HG03432 (cell line): ENCODE measurements at regions not wholly inside any gene's neighbourhood (a gene's known extent, or its start where the extent isn't known, plus 50 kb on each side); places are given as distances from the start of the nearest gene placed in this dataset.
"Not testable (repeated sequence)": the region's sequence is repeated elsewhere in the genome, so short reads cannot be mapped to it uniquely, and the experiment has no call there.

ENCODE experiments used
- ATAC-seq: cut with Tn5 transposase; IDR thresholded peaks from one replicate; pipeline ENCODE4 v1.9.1; 2021; ENCODE audit warnings: mild to moderate bottlenecking, moderate library complexity; ENCODE audit not compliant: unreplicated experiment

DNA sequence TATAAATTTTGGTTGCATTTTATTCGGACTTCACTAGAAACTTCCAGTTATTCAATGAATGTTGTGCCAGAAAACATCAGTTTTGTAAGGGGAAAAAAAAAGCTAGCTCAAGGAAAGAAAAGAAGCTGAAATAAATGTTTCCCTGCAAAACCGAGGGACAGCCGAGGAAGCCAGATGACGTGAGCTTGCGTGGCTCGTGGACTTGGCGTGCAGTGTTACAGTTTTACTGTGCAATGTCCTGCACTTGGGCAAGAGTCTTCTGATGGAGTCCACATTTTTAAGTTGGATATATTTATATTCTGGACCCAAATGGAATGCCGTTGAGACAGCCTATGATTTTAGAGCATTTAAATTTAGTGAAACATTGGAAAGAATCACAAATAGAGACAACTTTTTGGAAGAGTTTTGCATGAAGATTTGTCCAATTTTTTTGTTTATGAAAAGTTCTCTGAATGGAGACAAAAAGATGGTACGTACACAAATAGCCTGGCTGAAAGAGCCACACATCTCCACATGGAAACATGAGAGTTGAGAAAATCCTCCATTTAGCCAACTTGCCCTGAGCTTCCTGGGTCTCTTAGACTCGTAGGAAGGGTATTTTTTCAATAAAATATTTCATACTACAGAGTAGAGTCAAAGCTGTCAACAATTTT is 210.5 kb downstream of the BANP start:
- ATAC-seq, result not testable (repeated sequence)

DNA sequence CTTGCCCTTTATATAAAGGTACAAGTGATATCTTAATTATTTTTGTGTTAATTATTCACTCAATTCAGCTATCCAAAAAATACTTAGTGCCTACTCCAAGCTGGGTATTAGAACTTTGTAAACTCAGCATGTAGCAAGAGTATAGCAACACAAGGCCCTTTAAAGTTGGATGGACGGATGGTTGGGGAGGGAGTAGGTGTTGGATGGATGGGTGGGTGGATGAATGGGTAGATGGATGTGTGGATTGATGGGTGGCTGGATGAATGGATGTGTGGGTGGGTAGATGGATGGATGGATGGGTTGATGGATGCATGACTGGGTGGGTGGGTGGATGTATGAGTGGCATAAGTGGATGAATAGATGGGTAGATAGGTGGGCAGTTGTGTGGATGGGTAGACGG is 211.5 kb downstream of the BANP start:
- ATAC-seq, result not testable (repeated sequence)

DNA sequence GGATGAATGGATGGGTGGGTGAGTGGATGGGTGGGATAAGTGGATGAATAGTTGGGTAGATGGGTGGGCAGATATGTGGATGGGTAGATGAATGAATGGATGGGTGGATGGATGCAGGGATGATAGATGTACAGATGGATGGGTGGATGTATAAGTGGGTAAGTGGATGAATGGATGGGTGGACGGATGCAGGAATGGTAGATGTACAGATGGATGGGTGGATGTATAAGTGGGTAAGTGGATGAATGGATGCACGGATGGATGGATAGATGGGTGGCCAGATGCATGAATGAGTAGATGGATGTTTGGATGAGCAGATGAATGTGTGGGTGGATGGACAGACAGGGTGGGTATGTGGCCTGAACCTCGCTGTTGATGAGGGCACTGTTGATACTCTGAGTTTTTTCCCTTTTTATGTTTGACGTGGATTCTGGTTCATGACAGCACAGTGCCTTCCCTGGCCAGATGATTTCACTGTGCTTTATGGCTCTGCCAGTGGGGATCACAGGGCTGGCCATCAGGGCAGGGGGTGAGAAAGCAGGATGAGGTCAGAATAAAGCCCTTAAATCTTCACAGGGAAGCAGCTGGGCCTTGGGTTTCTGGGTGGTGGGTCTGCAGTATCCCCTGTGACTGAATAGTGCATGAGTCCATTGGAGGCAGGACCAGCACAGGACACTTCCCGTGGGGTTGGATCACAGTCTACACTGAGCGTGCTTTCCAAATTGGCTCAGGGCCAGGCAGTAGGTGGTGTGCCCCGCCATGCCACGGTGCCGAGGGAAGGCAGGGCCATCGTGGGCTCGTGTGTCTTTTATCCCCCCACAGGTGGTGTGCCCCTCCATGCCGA is 213.2 kb downstream of the BANP start:
- not testable (repeated sequence) for ATAC-seq

DNA sequence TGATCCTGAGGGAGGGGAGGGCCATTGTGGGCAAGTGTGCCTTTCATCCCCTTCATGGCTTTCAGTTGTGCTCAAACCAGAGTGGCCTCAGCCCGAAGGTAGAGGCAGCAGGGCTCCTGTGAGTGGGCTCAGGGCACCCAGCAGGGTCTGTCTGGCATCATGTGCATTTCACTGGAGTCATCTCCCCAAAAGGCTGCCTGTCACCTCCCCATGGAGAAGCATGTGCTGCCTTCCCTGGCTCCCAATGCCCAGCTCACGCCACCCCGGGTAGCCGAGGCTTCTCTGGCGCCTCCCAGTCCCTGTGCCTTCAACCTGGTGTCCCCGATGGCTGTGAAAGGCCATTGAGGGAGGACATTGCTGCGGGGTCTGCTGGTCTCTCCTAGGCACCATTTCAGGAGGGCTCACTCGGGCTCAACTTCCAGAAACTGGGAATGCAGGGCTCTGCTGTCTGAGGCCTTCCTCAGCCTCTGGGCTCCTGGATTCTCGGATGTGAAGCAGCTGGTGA is 213.9 kb downstream of the BANP start:
- not testable (repeated sequence) for ATAC-seq

DNA sequence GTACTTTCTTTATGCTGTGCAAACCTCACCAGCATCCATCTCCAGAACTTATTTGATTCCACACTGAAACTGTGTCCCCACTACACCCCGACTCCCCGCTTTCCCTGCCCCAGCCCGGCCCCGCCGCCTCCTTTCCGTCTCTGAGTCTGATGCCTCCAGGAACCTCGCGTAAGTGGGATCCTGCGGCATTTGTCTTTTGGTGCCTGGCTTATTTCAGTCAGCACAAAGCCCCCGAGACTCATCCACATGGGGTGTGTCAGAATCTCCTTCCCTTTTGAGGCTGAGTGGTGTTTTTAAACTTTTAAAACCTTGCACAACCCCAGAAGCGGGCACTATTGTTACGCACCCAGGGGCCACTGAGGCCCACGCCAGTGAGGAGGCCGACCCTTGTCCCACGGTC is 214.4 kb downstream of the BANP start:
- ATAC-seq, result not testable (repeated sequence)

DNA sequence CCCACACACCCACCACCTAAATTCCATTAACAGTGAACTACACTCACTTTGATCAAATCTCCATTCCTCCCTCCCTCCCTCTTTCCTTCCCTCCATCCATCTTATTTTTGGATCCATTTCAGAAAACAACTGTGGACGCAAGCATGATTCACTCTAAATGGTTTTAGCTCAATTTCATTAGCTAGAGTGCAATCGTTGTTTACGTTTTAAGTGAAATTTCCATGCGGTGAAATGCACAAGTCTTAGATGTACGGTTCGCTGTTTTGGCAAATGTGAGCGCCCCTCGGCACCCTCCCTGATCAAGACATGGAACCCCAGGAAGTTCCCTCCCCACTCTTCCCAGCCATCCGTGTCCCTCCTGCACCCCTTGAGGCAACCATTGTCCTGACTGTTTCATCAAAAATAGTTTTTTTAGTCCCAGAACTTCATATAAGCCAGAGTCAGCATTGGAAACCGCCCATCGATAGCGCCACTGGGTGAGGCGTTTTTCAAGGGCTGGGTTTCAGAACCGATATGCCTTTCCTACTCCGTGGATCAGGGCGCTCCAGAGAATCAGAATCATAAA is 215.1 kb downstream of the BANP start:
- not testable (repeated sequence) for ATAC-seq

DNA sequence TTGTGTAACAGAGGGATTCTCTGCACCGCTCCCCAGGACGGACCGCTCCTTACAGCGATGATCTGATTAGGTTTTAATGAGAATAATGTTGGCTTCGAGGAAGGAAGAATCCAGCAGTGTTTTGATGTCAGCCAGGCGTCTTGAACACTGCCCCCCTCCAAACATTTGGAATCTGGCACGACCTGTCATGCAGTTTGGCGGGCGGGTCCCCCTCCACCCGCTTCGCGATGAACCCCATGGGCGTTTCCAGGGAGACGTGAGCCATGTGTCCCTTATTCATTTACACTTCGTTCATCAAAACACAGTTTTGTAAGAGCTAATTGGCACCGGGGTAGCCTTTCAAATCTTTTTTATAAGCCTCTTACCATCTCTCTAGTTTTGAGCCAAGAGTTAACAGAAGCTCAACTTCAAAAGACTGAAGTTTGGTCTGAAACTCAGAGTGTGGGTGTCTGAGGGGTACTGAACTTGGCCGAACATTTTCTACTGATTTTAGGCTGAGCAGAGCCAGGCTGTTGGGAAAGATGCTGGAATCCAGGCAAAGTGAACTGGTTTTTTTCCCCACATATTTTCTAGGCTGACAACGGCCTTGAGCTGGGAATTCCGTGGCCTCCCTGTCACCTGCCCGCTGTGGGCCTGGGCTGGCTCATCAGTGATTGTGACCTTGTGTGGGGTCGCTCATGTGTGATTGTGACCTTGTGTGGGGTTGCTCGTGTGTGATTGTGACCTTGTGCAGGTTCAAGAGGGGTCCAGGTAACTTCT is 214.8 kb upstream of the ZNF469 start:
- ATAC-seq, result not testable (repeated sequence)

DNA sequence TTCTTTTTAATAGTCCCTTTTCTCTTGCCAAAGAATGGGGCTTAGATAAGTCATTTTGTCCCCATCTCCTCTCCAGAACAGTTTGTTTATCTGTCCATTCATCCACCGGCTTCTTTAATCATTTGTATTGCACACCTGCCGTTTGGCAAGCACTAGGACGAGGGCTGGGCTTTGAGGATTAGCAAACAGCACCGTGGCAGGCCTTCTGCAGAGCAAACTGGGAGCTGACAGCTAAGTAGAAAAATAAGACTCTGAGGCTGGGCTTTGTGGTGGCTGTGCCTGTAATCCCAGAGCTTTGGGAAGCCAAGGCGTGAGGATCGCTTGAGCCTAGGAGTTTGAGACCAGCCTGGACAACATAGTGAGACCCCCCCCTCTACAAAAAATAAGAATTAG is 214.2 kb upstream of the ZNF469 start:
- ATAC-seq, result not testable (repeated sequence)

DNA sequence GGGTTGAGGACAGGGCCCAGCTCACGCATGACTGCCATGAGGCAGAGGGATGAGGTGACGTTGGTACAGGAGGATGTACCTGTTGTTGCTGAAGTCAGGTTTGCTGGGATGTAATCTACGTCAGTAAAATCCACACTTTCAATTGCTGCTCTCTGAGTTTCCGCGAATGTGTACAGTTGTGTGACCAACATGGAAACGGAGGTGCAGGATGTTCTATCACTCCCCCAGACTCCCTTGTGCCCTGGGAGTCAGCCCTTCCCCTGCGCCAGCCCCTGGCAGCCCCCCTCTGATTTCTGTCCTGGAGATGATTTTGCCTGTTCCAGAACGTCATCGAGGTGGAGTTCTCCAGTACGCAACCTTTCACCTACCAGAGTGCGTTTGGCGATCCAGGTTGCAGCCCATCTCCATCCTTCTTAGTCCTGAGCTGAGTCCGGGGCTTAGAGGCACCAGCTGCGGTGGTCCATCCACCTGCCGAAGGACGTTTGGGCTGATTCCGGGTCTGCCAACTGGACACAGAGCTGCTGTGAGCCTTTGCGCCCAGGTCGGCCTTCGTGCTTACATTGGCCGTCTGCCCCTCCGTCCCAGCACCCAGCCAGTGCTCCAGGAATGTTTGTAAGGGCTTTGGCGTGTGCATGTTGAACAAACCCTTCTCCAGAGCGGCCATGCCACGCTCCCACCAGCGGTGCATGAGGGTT is 213.5 kb upstream of the ZNF469 start:
- ATAC-seq, result not testable (repeated sequence)

DNA sequence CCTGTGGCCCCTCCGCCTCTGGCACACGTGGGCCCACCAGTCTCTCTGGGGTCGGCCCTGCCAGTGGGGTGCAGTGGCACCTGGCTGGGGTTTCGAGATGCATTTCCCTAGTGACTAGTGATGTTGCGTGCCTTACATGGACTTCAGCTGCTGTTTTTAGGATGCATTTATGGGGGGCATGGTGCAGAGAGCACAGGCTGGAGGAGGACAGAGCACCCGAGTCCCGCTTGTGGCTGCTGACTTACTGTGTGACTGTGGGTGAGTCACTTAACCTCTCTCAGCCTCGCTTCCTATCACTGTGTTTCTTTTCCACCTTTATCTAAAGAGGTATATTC is 213.0 kb upstream of the ZNF469 start:
- not testable (repeated sequence) for ATAC-seq

DNA sequence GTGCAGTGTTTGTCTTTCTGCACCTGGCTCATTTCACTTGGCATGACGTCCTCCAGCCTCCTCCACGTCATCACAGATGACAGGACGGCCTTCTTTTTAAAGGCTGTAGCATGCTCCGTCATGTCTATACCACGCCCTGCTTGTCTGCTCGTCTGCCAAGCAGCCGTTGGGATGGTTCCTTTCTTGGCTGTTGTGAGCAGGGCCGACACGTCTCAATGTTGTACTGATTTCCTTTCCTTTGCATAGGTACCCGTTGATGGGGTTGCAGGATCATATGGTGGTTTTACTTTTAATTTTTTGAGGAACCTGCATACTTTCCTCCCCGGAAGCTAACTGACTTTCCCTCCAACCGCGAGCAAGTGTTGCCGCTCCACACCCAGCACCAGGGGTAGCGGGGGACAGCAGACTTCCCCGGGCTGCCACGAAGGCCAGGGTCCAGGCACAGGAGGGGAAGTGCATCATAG is 212.2 kb upstream of the ZNF469 start:
- ATAC-seq, result no peak

DNA sequence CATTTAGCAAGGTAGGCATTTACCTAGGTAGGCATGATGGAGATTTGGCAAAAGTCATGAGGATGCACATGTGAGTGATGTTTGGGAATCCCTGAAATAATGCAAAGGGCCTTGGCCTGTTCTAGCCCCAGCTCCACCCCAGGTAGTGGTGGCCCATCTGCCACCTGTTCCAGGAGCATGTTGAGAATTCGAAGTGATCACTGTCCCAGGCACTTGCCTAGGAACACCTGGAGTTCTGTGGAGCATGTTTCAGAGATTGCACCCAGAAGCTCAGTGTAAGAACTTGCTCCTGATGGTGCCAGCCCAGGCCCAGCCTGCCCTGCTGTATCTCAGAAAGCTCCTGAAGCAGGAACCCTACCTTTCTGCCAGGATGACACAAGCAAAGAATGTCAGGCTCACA is 211.6 kb upstream of the ZNF469 start:
- not testable (repeated sequence) for ATAC-seq

DNA sequence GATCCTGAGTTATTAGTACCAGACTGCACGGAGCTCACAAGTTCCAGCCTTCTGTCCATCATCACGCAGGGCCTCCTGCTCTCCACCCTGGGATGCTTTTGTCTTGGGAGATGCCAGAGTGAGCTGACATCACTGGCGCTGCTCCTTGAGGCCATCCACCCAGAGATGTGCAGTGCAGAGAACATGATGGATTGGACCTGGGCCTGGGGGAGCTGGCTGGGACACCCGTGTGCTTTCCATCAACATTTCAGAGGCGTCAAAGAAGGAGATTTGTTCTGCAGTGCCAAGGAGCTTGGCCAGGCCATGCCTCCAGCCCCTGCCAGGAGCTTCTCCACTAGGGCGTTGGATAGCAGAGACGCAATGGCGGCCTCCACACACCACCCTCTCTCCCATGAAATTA is 206.6 kb upstream of the ZNF469 start:
- not testable (repeated sequence) for ATAC-seq

DNA sequence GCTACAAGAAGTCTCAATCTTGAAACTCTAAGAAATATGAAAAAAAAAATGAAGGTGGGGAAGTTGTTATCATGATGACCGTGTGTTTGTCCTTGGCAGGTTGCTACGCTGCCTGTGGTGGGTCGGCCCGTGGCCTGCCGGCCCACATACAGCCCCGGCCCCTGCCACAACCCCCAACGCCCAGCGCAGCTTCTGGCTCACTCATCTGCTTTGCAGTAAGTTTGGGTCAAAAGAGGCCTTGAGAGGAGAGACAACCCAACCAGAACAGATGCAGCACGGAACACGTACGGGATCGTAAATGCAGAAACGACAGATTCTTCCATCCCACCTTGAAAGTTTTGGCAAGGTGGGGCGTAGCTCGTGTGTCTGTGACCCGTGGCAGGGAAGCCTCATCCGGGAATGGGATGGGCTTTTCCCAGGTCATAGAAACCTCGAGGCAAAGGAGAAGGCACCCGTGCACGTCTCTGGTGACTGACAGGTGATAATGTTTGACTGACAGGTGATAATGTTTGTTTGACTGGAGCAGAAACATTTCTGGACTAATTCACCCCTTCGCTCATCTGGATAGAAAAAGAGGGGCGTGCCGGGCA is 206.1 kb upstream of the ZNF469 start:
- not testable (repeated sequence) for ATAC-seq

DNA sequence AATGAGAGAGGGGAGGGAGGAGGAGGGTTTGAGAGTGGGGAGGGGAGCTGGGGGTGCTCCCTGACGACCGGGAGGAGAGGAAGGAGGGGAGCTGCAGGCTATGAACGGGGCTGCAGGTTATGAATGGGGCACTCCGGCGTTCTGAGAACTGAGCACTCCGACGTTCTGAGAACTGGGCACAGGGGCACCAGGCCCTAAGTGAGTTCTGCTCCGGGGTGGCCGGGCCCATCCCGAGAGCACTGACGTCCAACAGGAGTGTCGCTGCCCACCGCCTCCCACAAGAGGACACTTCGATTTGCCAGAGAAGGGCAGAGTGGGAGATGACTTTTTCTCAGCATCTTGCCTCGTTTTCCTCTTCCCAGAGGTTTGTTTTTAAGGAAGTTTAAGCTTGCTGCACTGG is 204.5 kb upstream of the ZNF469 start:
- ATAC-seq, result not testable (repeated sequence)

DNA sequence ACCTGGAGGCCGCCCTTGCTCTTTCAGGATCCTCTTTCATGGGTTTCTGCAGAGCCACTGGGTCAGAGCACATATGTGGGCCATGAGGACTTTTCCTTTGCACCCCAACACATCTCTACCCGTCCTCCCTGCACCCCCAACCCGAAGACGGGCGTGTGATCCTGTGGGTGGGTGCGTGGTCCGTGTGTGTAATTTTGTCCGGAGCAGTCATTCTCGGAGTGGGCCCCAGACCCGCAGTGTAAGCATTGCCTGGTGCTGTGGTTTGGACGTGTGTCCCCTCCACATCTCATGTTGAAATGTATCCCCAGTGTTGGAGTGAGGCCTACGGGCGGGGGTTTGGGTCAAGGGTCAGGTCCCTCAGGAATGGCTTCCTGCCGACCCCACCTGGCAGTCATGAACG is 203.9 kb upstream of the ZNF469 start:
- ATAC-seq, result not testable (repeated sequence)

DNA sequence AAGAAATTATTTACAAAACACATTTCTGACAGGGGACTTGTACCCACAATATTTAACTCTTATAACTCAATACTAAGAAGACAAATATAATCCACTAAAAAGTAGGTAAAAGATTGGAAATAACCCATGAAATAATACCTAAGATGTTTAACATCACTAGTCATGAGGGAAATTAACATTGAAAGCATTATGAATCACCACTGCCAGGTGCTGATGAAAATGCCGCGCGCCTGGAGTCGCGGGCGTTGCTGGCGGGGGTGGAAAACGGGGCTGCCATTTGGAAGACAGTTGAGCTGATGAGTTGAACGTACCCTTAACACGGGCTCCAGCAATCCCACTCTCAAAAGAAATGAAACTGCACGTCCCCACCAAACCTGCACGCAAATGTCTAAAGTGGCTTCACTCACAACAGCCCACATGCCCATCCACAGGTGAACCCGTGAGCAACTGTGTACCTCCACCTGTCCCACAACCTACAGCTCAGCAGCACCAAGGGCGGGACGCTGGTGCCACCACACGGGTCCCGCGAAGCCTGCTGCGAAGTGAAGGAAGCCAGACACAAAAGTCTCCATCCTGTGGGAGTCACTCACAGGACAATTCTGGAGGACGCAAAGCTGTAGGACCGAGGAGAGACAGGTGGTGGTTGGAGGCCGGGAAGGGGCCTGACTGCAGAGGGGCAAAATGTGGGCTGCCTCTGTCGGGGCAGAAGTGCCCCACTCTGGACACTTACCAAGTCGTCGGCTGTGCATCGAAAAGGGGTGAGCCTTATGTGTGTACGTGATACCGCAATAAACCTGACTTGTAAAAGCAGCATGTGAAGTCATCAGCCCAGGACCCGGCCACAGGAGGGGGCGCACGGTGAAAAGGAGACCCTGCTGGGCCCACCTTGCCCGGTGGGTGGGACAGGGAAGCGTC is 199.5 kb upstream of the ZNF469 start:
- not testable (repeated sequence) for ATAC-seq

DNA sequence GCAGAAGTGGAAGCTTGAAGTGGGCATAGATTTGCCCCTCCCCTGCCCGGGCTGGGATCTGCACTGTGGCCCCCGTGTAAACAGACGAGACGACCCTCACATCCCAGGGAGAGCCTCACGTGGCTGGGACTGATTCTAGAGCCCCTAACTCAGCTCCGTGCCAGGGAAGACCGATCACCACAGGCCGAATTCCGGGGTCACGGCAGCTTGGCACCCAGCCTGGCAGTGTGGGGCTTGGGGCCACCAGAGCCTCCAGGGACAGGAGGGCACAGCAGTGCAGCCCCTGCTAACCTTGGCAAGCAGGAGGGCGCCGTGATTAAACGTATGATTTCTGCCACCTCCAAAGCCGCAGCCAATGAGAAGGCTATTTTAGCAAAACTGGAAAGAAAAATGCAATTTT is 198.7 kb upstream of the ZNF469 start:
- ATAC-seq, result not testable (repeated sequence)
